H9 (cell line): ENCODE measurements at regions not wholly inside any gene's neighbourhood (a gene's known extent, or its start where the extent isn't known, plus 50 kb on each side); places are given as distances from the start of the nearest gene placed in this dataset.

Experiments
- DNase-seq: peaks from one replicate; pipeline ENCODE4 v3.0.0-alpha.2; 2017
- H2AFZ ChIP-seq: one replicate; pipeline ENCODE4 v1.6.1; 2013; ENCODE audit warnings: mild to moderate bottlenecking, low read length, control low read depth, moderate library complexity
- H2AK5ac ChIP-seq: 2 replicates; pipeline ENCODE4 v1.6.1; 2013; ENCODE audit warnings: low read length, control low read depth, mixed read lengths; ENCODE audit not compliant: insufficient read length
- H2BK120ac ChIP-seq: one replicate; pipeline ENCODE4 v1.6.1; 2013; ENCODE audit warnings: low read depth, mild to moderate bottlenecking, low read length, control low read depth, inconsistent platforms; ENCODE audit not compliant: poor library complexity, severe bottlenecking
- H2BK12ac ChIP-seq: 2 replicates; pipeline ENCODE4 v1.6.1; 2013; ENCODE audit warnings: low read length, control low read depth, mixed read lengths, low read depth; ENCODE audit not compliant: insufficient read length
- H2BK15ac ChIP-seq: 2 replicates; pipeline ENCODE4 v1.6.1; 2013; ENCODE audit warnings: low read depth, low read length, control low read depth
- H2BK20ac ChIP-seq: one replicate; pipeline ENCODE4 v1.6.1; 2013; ENCODE audit warnings: low read depth, mild to moderate bottlenecking, low read length, control low read depth, inconsistent platforms; ENCODE audit not compliant: poor library complexity, severe bottlenecking
- H2BK5ac ChIP-seq: 2 replicates; pipeline ENCODE4 v1.6.1; 2013; ENCODE audit warnings: low read length, control low read depth, mixed read lengths; ENCODE audit not compliant: insufficient read length
- H3K14ac ChIP-seq: 2 replicates; pipeline ENCODE4 v1.6.1; 2013; ENCODE audit warnings: low read length, control low read depth; ENCODE audit not compliant: insufficient read depth
- H3K18ac ChIP-seq: 2 replicates; pipeline ENCODE4 v1.6.1; 2013; ENCODE audit warnings: low read depth, mild to moderate bottlenecking, mixed read lengths, low read length, control low read depth; ENCODE audit not compliant: insufficient read length
- H3K23ac ChIP-seq: 2 replicates; pipeline ENCODE4 v1.6.1; 2013; ENCODE audit warnings: low read length, control low read depth, mixed read lengths, low read depth; ENCODE audit not compliant: insufficient read length
- H3K23me2 ChIP-seq: 2 replicates; pipeline ENCODE4 v1.6.1; 2013; ENCODE audit warnings: low read depth, mild to moderate bottlenecking, mixed read lengths, low read length, control low read depth; ENCODE audit not compliant: insufficient read length, poor library complexity, severe bottlenecking
- H3K27ac ChIP-seq: 2 replicates; pipeline ENCODE4 v1.5.1; 2013; ENCODE audit warnings: low read length, control low read depth, mixed read lengths, low read depth; ENCODE audit not compliant: insufficient read length
- H3K27me3 ChIP-seq: 2 replicates; pipeline ENCODE4 v1.6.1; 2013; ENCODE audit warnings: low read length, control low read depth, inconsistent platforms; ENCODE audit not compliant: insufficient read depth
- H3K4ac ChIP-seq: 2 replicates; pipeline ENCODE4 v1.6.1; 2013; ENCODE audit warnings: low read depth, mild to moderate bottlenecking, control low read depth, inconsistent platforms, low read length, moderate library complexity
- H3K4me1 ChIP-seq: 2 replicates; pipeline ENCODE4 v1.6.1; 2013; ENCODE audit warnings: low read length, control low read depth, inconsistent platforms; ENCODE audit not compliant: insufficient read depth
- H3K4me2 ChIP-seq: 2 replicates; pipeline ENCODE4 v1.6.1; 2013; ENCODE audit warnings: low read length, control low read depth, mixed read lengths; ENCODE audit not compliant: insufficient read length, insufficient read depth
- H3K56ac ChIP-seq: 2 replicates; pipeline ENCODE4 v1.6.1; 2013; ENCODE audit warnings: low read depth, mild to moderate bottlenecking, mixed read lengths, low read length, control low read depth; ENCODE audit not compliant: insufficient read length
- H3K79me1 ChIP-seq: 2 replicates; pipeline ENCODE4 v1.6.1; 2013; ENCODE audit warnings: low read depth, mild to moderate bottlenecking, moderate library complexity, low read length, control low read depth, inconsistent platforms; ENCODE audit not compliant: insufficient read depth, poor library complexity, severe bottlenecking
- H3K79me2 ChIP-seq: 2 replicates; pipeline ENCODE4 v1.6.1; 2013; ENCODE audit warnings: low read length, control low read depth, inconsistent platforms; ENCODE audit not compliant: insufficient read depth
- H3K9ac ChIP-seq: 2 replicates; pipeline ENCODE4 v1.6.1; 2013; ENCODE audit warnings: low read length, control low read depth, mixed read lengths; ENCODE audit not compliant: insufficient read length; ENCODE audit errors: extremely low read depth
- H3K9me3 ChIP-seq: one replicate; pipeline ENCODE4 v1.6.1; 2013; ENCODE audit warnings: low read depth, low read length, inconsistent platforms; ENCODE audit not compliant: control insufficient read depth
- H3T11ph ChIP-seq: one replicate; pipeline ENCODE4 v1.6.1; 2013; ENCODE audit warnings: mild to moderate bottlenecking, low read length, control low read depth, inconsistent platforms
- H4K20me1 ChIP-seq: one replicate; pipeline ENCODE4 v1.6.1; 2013; ENCODE audit not compliant: control insufficient read depth, insufficient read length, insufficient read depth
- H4K5ac ChIP-seq: 2 replicates; pipeline ENCODE4 v1.6.1; 2013; ENCODE audit warnings: low read depth, mild to moderate bottlenecking, mixed read lengths, low read length, control low read depth; ENCODE audit not compliant: insufficient read length
- H4K8ac ChIP-seq: replicated peaks from 2 replicates; pipeline ENCODE4 v1.6.1; 2013; ENCODE audit warnings: low read length, control low read depth, mixed read lengths, low read depth; ENCODE audit not compliant: insufficient read length
- H4K91ac ChIP-seq: 2 replicates; pipeline ENCODE4 v1.6.1; 2013; ENCODE audit warnings: low read depth, mild to moderate bottlenecking, moderate library complexity, mixed read lengths, low read length, control low read depth; ENCODE audit not compliant: insufficient read length
- H3K27ac Mint-ChIP-seq, 3 experiments: 2 replicates in 2 of 3; 3 replicates in 1 of 3; pipeline ENCODE4 v1.8.0; 2020 to 2021; ENCODE audit warnings: mixed read lengths in 3 of 3, mild to moderate bottlenecking in 1 of 3, moderate library complexity in 1 of 3
- H3K27me3 Mint-ChIP-seq: 2 replicates; pipeline ENCODE4 v1.8.0; 2021; ENCODE audit warnings: low read depth, mild to moderate bottlenecking, moderate library complexity, mixed read lengths
- H3K36me3 Mint-ChIP-seq, 3 experiments: 2 replicates in 2 of 3; 3 replicates in 1 of 3; pipeline ENCODE4 v1.8.0; 2020 to 2021; ENCODE audit warnings: low read depth in 3 of 3, mixed read lengths in 3 of 3; ENCODE audit not compliant: insufficient read depth in 1 of 3
- H3K4me1 Mint-ChIP-seq, 2 experiments: 2 replicates each; pipeline ENCODE4 v1.8.0; 2020; ENCODE audit warnings: mixed read lengths in 2 of 2
- H3K4me3 Mint-ChIP-seq, 2 experiments: 2 replicates in 1 of 2; 3 replicates in 1 of 2; pipeline ENCODE4 v1.8.0; 2020 to 2021; ENCODE audit warnings: mild to moderate bottlenecking in 2 of 2, mixed read lengths in 2 of 2, moderate library complexity in 1 of 2
- H3K9me3 Mint-ChIP-seq, 2 experiments: 2 replicates in 1 of 2; 3 replicates in 1 of 2; pipeline ENCODE4 v1.8.0; 2020; ENCODE audit warnings: mild to moderate bottlenecking in 2 of 2, mixed read lengths in 2 of 2, moderate library complexity in 1 of 2
- WGBS: extraction: QIAGEN DNeasy Blood & Tissue Kit; methylation state at CpG from one replicate; pipeline ENCODE4 v1.1.7; 2013; ENCODE audit warnings: missing lambda C conversion rate, low lambda C conversion rate, mixed read lengths; ENCODE audit not compliant: insufficient read length; ENCODE audit errors: extremely low coverage; 5-methylcytosine and 5-hydroxymethylcytosine counted together
- TF ChIP-seq, protein P1 (sequence below): fragments of 200-600 bp; sonication (generic); conservative IDR thresholded peaks from 3 replicates; pipeline ENCODE4 v1.8.0; 2021; ENCODE audit warnings: antibody characterized with exemption, mild to moderate bottlenecking

DNA sequence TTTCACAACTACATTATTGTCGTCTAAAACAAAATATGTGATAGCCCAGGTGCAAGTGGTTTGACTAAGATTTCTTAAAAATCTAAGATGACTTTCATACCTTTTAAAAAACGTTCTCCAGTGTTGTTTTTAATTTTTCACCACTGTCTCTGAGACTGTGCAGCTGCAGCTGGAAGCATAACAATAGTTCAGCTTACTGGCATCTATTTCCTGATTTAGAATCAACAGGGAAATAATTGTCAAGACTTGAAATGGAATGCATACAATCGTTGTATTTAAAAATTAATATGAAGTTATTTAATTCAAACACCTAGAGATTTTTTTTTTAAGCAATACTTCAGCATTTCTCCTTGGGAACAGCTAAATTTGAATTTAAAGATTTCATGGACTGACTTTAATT lies 982.0 kb upstream of the EPHA7 start:
- H2BK15ac ChIP-seq, result no peak overlapping the region
- H3T11ph ChIP-seq, result no peak overlapping the region
- no peak overlapping the region for H3K56ac ChIP-seq
- H2BK20ac ChIP-seq, result no peak overlapping the region
- H3K9ac ChIP-seq, result no peak overlapping the region
- Mint-ChIP-seq H3K27me3 (no peaks in the 10 kb centered on the region), H3K36me3 (no peaks in the 10 kb centered on the region), H3K27ac (no peak overlapping the region), H3K4me3 (no peak overlapping the region), H3K4me1 (peaks cover 3% of the 10 kb centered on the region in 2 experiments), H3K9me3 (no peaks in the 10 kb centered on the region)
- H2BK120ac ChIP-seq, result no peak overlapping the region
- H3K79me1 ChIP-seq, result no peaks in the 10 kb centered on the region
- H2BK12ac ChIP-seq, result no peak overlapping the region
- H4K5ac ChIP-seq, result no peak overlapping the region
- H4K8ac ChIP-seq, result no peak overlapping the region
- no peak for DNase-seq
- TF ChIP-seq, protein P1, sequence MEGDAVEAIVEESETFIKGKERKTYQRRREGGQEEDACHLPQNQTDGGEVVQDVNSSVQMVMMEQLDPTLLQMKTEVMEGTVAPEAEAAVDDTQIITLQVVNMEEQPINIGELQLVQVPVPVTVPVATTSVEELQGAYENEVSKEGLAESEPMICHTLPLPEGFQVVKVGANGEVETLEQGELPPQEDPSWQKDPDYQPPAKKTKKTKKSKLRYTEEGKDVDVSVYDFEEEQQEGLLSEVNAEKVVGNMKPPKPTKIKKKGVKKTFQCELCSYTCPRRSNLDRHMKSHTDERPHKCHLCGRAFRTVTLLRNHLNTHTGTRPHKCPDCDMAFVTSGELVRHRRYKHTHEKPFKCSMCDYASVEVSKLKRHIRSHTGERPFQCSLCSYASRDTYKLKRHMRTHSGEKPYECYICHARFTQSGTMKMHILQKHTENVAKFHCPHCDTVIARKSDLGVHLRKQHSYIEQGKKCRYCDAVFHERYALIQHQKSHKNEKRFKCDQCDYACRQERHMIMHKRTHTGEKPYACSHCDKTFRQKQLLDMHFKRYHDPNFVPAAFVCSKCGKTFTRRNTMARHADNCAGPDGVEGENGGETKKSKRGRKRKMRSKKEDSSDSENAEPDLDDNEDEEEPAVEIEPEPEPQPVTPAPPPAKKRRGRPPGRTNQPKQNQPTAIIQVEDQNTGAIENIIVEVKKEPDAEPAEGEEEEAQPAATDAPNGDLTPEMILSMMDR, result no peak
- no peaks in the 10 kb centered on the region for H3K27me3 ChIP-seq
- H4K20me1 ChIP-seq, result no peaks in the 10 kb centered on the region
- no peak overlapping the region for H2AFZ ChIP-seq
- WGBS, result no CpG with 5 or more reads among the region's 3 CpGs
- no peaks in the 10 kb centered on the region for H3K4me1 ChIP-seq
- H2AK5ac ChIP-seq, result no peak overlapping the region
- no peaks in the 10 kb centered on the region for H3K23me2 ChIP-seq
- H3K23ac ChIP-seq, result no peak overlapping the region
- H3K27ac ChIP-seq, result no peak overlapping the region
- H3K18ac ChIP-seq, result no peak overlapping the region
- H2BK5ac ChIP-seq, result no peak overlapping the region
- H3K4ac ChIP-seq, result no peak overlapping the region
- H3K79me2 ChIP-seq, result no peaks in the 10 kb centered on the region
- H3K14ac ChIP-seq, result no peak overlapping the region
- no peaks in the 10 kb centered on the region for H3K9me3 ChIP-seq
- no peak overlapping the region for H4K91ac ChIP-seq
- H3K4me2 ChIP-seq, result no peak overlapping the region
